ENCODE measurements at regions not wholly inside any gene's neighbourhood (a gene's known extent, or its start where the extent isn't known, plus 50 kb on each side); places are given as distances from the start of the nearest gene placed in this dataset.

- DNase-seq (ENCODE audit: low read depth, low spot score), result no peak
Measured at GRCh38 chrX:39536211-39536610, 561.5 kb downstream of the BCOR start.

GRCh38 chrX:39541881-39542280 is 555.9 kb downstream of the BCOR start:
- no peak for DNase-seq (ENCODE audit: low read depth, low spot score)

GRCh38 chrX:39542316-39542715 is 555.4 kb downstream of the BCOR start:
- DNase-seq (ENCODE audit: low read depth, low spot score), result no peak

- DNase-seq (ENCODE audit: low read depth, low spot score), result no peak
Measured at GRCh38 chrX:39550795-39551361, 546.9 kb downstream of the BCOR start.

GRCh38 chrX:39551762-39552161 is 546.0 kb downstream of the BCOR start:
- no peak for DNase-seq (ENCODE audit: low read depth, low spot score)

- DNase-seq (ENCODE audit: low read depth, low spot score), result no peak
Measured at GRCh38 chrX:39555431-39555830, 542.3 kb downstream of the BCOR start.

- DNase-seq (ENCODE audit: low read depth, low spot score), result no peak
Measured at GRCh38 chrX:39556056-39556455, 541.7 kb downstream of the BCOR start.

- DNase-seq (ENCODE audit: low read depth, low spot score), result no peak
Measured at GRCh38 chrX:39559229-39559628, 538.5 kb downstream of the BCOR start.

- DNase-seq (ENCODE audit: low read depth, low spot score), result no peak
Measured at GRCh38 chrX:39560271-39560670, 537.5 kb downstream of the BCOR start.

- DNase-seq (ENCODE audit: low read depth, low spot score), result no peak
Measured at GRCh38 chrX:39563178-39563577, 534.6 kb downstream of the BCOR start.

- DNase-seq (ENCODE audit: low read depth, low spot score), result no peak
Measured at GRCh38 chrX:39564751-39565150, 533.0 kb downstream of the BCOR start.

GRCh38 chrX:39574178-39574577 is 523.6 kb downstream of the BCOR start:
- DNase-seq (ENCODE audit: low read depth, low spot score), result no peak

- no peak for DNase-seq (ENCODE audit: low read depth, low spot score)
Measured at GRCh38 chrX:39576041-39576872, 521.5 kb downstream of the BCOR start.

- no peak for DNase-seq (ENCODE audit: low read depth, low spot score)
Measured at GRCh38 chrX:39577206-39577984, 520.4 kb downstream of the BCOR start.

- no peak for DNase-seq (ENCODE audit: low read depth, low spot score)
Measured at GRCh38 chrX:39577985-39578869, 519.5 kb downstream of the BCOR start.

- DNase-seq (ENCODE audit: low read depth, low spot score), result no peak
Measured at GRCh38 chrX:39580043-39580442, 517.7 kb downstream of the BCOR start.

- DNase-seq (ENCODE audit: low read depth, low spot score), result no peak
Measured at GRCh38 chrX:39581411-39581810, 516.3 kb downstream of the BCOR start.

GRCh38 chrX:39582091-39582490 is 515.7 kb downstream of the BCOR start:
- DNase-seq (ENCODE audit: low read depth, low spot score), result no peak

GRCh38 chrX:39582976-39583375 is 514.8 kb downstream of the BCOR start:
- DNase-seq (ENCODE audit: low read depth, low spot score), result no peak

- DNase-seq (ENCODE audit: low read depth, low spot score), result no peak
Measured at GRCh38 chrX:39585808-39586207, 511.9 kb downstream of the BCOR start.

GRCh38 chrX:39586359-39586758 is 511.4 kb downstream of the BCOR start:
- DNase-seq (ENCODE audit: low read depth, low spot score), result no peak

GRCh38 chrX:39591099-39591498 is 506.7 kb downstream of the BCOR start:
- DNase-seq (ENCODE audit: low read depth, low spot score), result no peak
